Neuronal stem cell (in vitro differentiated cells): ENCODE measurements at regions not wholly inside any gene's neighbourhood (a gene's known extent, or its start where the extent isn't known, plus 50 kb on each side); places are given as distances from the start of the nearest gene placed in this dataset.
A peak's percentile ranks its signal among the peaks of the same experiment; 100 is the strongest.

ENCODE experiments used
- DNase-seq: peaks from one replicate; pipeline ENCODE4 v3.0.0-alpha.2; 2013; ENCODE audit warnings: low spot score
- H2AFZ ChIP-seq: one replicate; pipeline ENCODE4 v1.6.1; 2013; ENCODE audit warnings: mild to moderate bottlenecking, low read length, inconsistent platforms
- H2AK5ac ChIP-seq: 2 replicates; pipeline ENCODE4 v1.6.1; 2013; ENCODE audit warnings: low read depth, mild to moderate bottlenecking, inconsistent platforms, low read length, moderate library complexity, mixed read lengths
- H2BK120ac ChIP-seq: 2 replicates; pipeline ENCODE4 v1.6.1; 2013; ENCODE audit warnings: low read depth, mild to moderate bottlenecking, inconsistent platforms, low read length, moderate library complexity, mixed read lengths
- H2BK12ac ChIP-seq: one replicate; pipeline ENCODE4 v1.6.1; 2013; ENCODE audit warnings: low read length, inconsistent platforms
- H2BK15ac ChIP-seq: 2 replicates; pipeline ENCODE4 v1.6.1; 2013; ENCODE audit warnings: mild to moderate bottlenecking, low read length, inconsistent platforms, mixed read lengths
- H2BK5ac ChIP-seq: one replicate; pipeline ENCODE4 v1.6.1; 2013; ENCODE audit warnings: inconsistent platforms, mild to moderate bottlenecking, low read length, moderate library complexity
- H3K14ac ChIP-seq: one replicate; pipeline ENCODE4 v1.6.1; 2013; ENCODE audit warnings: low read length, inconsistent platforms
- H3K18ac ChIP-seq: 2 replicates; pipeline ENCODE4 v1.6.1; 2013; ENCODE audit warnings: low read length, inconsistent platforms
- H3K23ac ChIP-seq: 2 replicates; pipeline ENCODE4 v1.6.1; 2013; ENCODE audit warnings: low read depth, mild to moderate bottlenecking, mixed read lengths, low read length, inconsistent platforms; ENCODE audit not compliant: poor library complexity
- H3K27ac ChIP-seq: replicated peaks from 3 replicates; pipeline ENCODE4 v1.5.1; 2013; ENCODE audit warnings: low read length, inconsistent platforms
- H3K27me3 ChIP-seq, 3 experiments: 2 replicates each; pipeline ENCODE4 v1.6.1; 2013; ENCODE audit warnings: low read length in 3 of 3, mild to moderate bottlenecking in 2 of 3, inconsistent platforms in 1 of 3, low read depth in 1 of 3, mixed read lengths in 1 of 3, moderate library complexity in 1 of 3; ENCODE audit not compliant: control insufficient read depth in 3 of 3, insufficient read depth in 3 of 3
- H3K36me3 ChIP-seq, 2 donors: replicated peaks in 1 of 2; 2 replicates each; pipeline ENCODE4 v1.6.1; 2013; ENCODE audit warnings: low read length in 2 of 2; ENCODE audit not compliant: control insufficient read depth in 2 of 2, insufficient read depth in 2 of 2
- H3K4ac ChIP-seq: 2 replicates; pipeline ENCODE4 v1.6.1; 2013; ENCODE audit warnings: inconsistent platforms, mild to moderate bottlenecking, low read length, moderate library complexity
- H3K4me1 ChIP-seq, 2 donors: 1 replicate in 1 of 2; 2 replicates in 1 of 2; pipeline ENCODE4 v1.6.1; 2013; ENCODE audit warnings: low read length in 2 of 2, low read depth in 1 of 2; ENCODE audit not compliant: control insufficient read depth in 2 of 2, insufficient read depth in 1 of 2
- H3K4me2 ChIP-seq: one replicate; pipeline ENCODE4 v1.6.1; 2013; ENCODE audit warnings: mild to moderate bottlenecking, low read length, inconsistent platforms; ENCODE audit not compliant: insufficient read depth, poor library complexity, severe bottlenecking
- H3K4me3 ChIP-seq, 2 donors: 2 replicates each; pipeline ENCODE4 v1.5.1; 2013; ENCODE audit warnings: low read length in 2 of 2, mild to moderate bottlenecking in 2 of 2, inconsistent platforms in 1 of 2, moderate library complexity in 1 of 2
- H3K79me1 ChIP-seq: one replicate; pipeline ENCODE4 v1.6.1; 2013; ENCODE audit warnings: low read depth, mild to moderate bottlenecking, inconsistent platforms, low read length, moderate library complexity
- H3K9ac ChIP-seq: one replicate; pipeline ENCODE4 v1.6.1; 2013; ENCODE audit warnings: mild to moderate bottlenecking, low read depth, low read length, inconsistent platforms; ENCODE audit not compliant: poor library complexity
- H3K9me3 ChIP-seq, 2 donors: replicated peaks in 1 of 2; 2 replicates each; pipeline versions ENCODE3 to v1.6.1; 2013; ENCODE audit warnings: low read length in 2 of 2, mild to moderate bottlenecking in 2 of 2, inconsistent platforms in 1 of 2, low read depth in 1 of 2, mixed read lengths in 1 of 2, moderate library complexity in 1 of 2; ENCODE audit not compliant: control insufficient read depth in 2 of 2, insufficient read depth in 1 of 2
- H4K8ac ChIP-seq: one replicate; pipeline ENCODE4 v1.6.1; 2013; ENCODE audit warnings: low read depth, mild to moderate bottlenecking, inconsistent platforms, low read length, moderate library complexity
- H4K91ac ChIP-seq: one replicate; pipeline ENCODE4 v1.6.1; 2013; ENCODE audit warnings: low read length, low read depth, mild to moderate bottlenecking, inconsistent platforms; ENCODE audit not compliant: poor library complexity
- WGBS, 2 donors: extraction: QIAGEN DNeasy Blood & Tissue Kit; methylation state at CpG; one replicate each; pipeline ENCODE4 v1.1.7; 2013; ENCODE audit warnings: missing lambda C conversion rate in 2 of 2, mixed read lengths in 1 of 2; ENCODE audit not compliant: insufficient read length in 2 of 2, insufficient replicate concordance in 1 of 2; ENCODE audit errors: extremely low coverage in 2 of 2; 5-methylcytosine and 5-hydroxymethylcytosine counted together

GRCh38 chr3:180798197-180798596, 114.3 kb upstream of the FXR1 start:
- no peak overlapping the region for H3K18ac ChIP-seq
- H2AFZ ChIP-seq = no peak overlapping the region
- H3K23ac ChIP-seq = no peak overlapping the region
- no peak overlapping the region for H2BK120ac ChIP-seq
- H3K27ac ChIP-seq = no peak overlapping the region
- no peak overlapping the region for H3K4ac ChIP-seq
- no peaks in the 10 kb centered on the region for H3K4me1 ChIP-seq
- no peak overlapping the region for H3K14ac ChIP-seq
- H4K8ac ChIP-seq = no peak overlapping the region
- no peaks in the 10 kb centered on the region for H3K9me3 ChIP-seq
- WGBS, 2 donors = no CpG with 5 or more reads among the region's 4 CpGs
- no peaks in the 10 kb centered on the region for H3K36me3 ChIP-seq
- H3K4me2 ChIP-seq = no peak overlapping the region
- H3K79me1 ChIP-seq = no peaks in the 10 kb centered on the region
- H2BK12ac ChIP-seq = no peak overlapping the region
- H3K27me3 ChIP-seq = no peaks in the 10 kb centered on the region
- no peak overlapping the region for H2AK5ac ChIP-seq
- DNase-seq = no peak
- no peak overlapping the region for H4K91ac ChIP-seq
- no peak overlapping the region for H2BK15ac ChIP-seq
- H2BK5ac ChIP-seq = no peak overlapping the region
- no peak overlapping the region for H3K4me3 ChIP-seq
- H3K9ac ChIP-seq = no peak overlapping the region

GRCh38 chr3:180802837-180803236, 109.6 kb upstream of the FXR1 start:
- no peak overlapping the region for H2AFZ ChIP-seq
- no peak overlapping the region for H3K23ac ChIP-seq
- peak; percentile 2 for DNase-seq

GRCh38 chr3:180804916-180805315, 107.6 kb upstream of the FXR1 start:
- H2AFZ ChIP-seq = peak overlapping the region; percentile 88
- H3K27me3 ChIP-seq = no peaks in the 10 kb centered on the region
- H3K23ac ChIP-seq = no peak overlapping the region
- no peak overlapping the region for H2AK5ac ChIP-seq
- no peak overlapping the region for H4K8ac ChIP-seq
- peak overlapping the region in 1 of 2 donors; percentile 19 for H3K4me3 ChIP-seq
- H3K4me2 ChIP-seq = no peak overlapping the region
- H3K18ac ChIP-seq = no peak overlapping the region
- H2BK120ac ChIP-seq = no peak overlapping the region
- no peak overlapping the region for H3K4ac ChIP-seq
- H4K91ac ChIP-seq = no peak overlapping the region
- no peak overlapping the region for H2BK15ac ChIP-seq
- H3K9ac ChIP-seq = no peak overlapping the region
- H2BK12ac ChIP-seq = no peak overlapping the region
- no peaks in the 10 kb centered on the region for H3K36me3 ChIP-seq
- WGBS, 2 donors = no CpG with 5 or more reads among the region's 6 CpGs
- DNase-seq = peak; percentile 66
- H3K79me1 ChIP-seq = no peaks in the 10 kb centered on the region
- H3K4me1 ChIP-seq = no peaks in the 10 kb centered on the region
- H3K27ac ChIP-seq = no peak overlapping the region
- no peak overlapping the region for H3K14ac ChIP-seq
- no peaks in the 10 kb centered on the region for H3K9me3 ChIP-seq
- no peak overlapping the region for H2BK5ac ChIP-seq

More at GRCh38 chr3:180802837-180803236, 109.6 kb upstream of the FXR1 start:
- no peak overlapping the region for H3K18ac ChIP-seq
- H3K27me3 ChIP-seq = no peaks in the 10 kb centered on the region
- no peak overlapping the region for H3K27ac ChIP-seq
- no peak overlapping the region for H3K14ac ChIP-seq
- H3K36me3 ChIP-seq = no peaks in the 10 kb centered on the region
- H3K79me1 ChIP-seq = no peaks in the 10 kb centered on the region
- no peak overlapping the region for H4K91ac ChIP-seq
- H3K9ac ChIP-seq = no peak overlapping the region
- H3K4ac ChIP-seq = no peak overlapping the region
- H2AK5ac ChIP-seq = no peak overlapping the region
- no peak overlapping the region for H4K8ac ChIP-seq
- no peak overlapping the region for H3K4me2 ChIP-seq
- no peak overlapping the region for H2BK5ac ChIP-seq
- no peak overlapping the region for H3K4me3 ChIP-seq
- H2BK15ac ChIP-seq = no peak overlapping the region
- no peaks in the 10 kb centered on the region for H3K9me3 ChIP-seq
- H2BK120ac ChIP-seq = no peak overlapping the region
- H2BK12ac ChIP-seq = no peak overlapping the region
- H3K4me1 ChIP-seq = no peaks in the 10 kb centered on the region

- no peak overlapping the region for H2BK5ac ChIP-seq
- no peak for DNase-seq
These were observed 103.5 kb upstream of the FXR1 start for GRCh38 chr3:180808823-180809575.

More at GRCh38 chr3:180808823-180809575, 103.5 kb upstream of the FXR1 start:
- no peak overlapping the region for H2BK15ac ChIP-seq
- no peaks in the 10 kb centered on the region for H3K9me3 ChIP-seq
- no CpG with 5 or more reads among the region's 1 CpG for WGBS, 2 donors
- H3K9ac ChIP-seq = no peak overlapping the region
- H3K4me3 ChIP-seq = no peak overlapping the region
- H3K18ac ChIP-seq = no peak overlapping the region
- no peak overlapping the region for H3K4me2 ChIP-seq
- H2BK12ac ChIP-seq = no peak overlapping the region
- H2BK120ac ChIP-seq = no peak overlapping the region
- H3K14ac ChIP-seq = no peak overlapping the region
- H3K27ac ChIP-seq = no peak overlapping the region
- no peak overlapping the region for H2AFZ ChIP-seq
- H3K4ac ChIP-seq = no peak overlapping the region
- no peaks in the 10 kb centered on the region for H3K79me1 ChIP-seq
- H3K23ac ChIP-seq = no peak overlapping the region
- no peaks in the 10 kb centered on the region for H3K27me3 ChIP-seq
- no peaks in the 10 kb centered on the region for H3K36me3 ChIP-seq
- no peaks in the 10 kb centered on the region for H3K4me1 ChIP-seq
- H4K91ac ChIP-seq = no peak overlapping the region
- no peak overlapping the region for H4K8ac ChIP-seq
- no peak overlapping the region for H2AK5ac ChIP-seq
